B cell (primary cell): ENCODE measurements at regions not wholly inside any gene's neighbourhood (a gene's known extent, or its start where the extent isn't known, plus 50 kb on each side); places are given as distances from the start of the nearest gene placed in this dataset.

ENCODE experiments used
- ATAC-seq: fragments of 200-7000 bp; cut with Tn5 transposase; one replicate; pipeline ENCODE4 v1.10.0; 2021; ENCODE audit warnings: low read depth, mild to moderate bottlenecking, moderate number of reproducible peaks, moderate library complexity
- CTCF ChIA-PET: fragments of 350-600 bp; sonication (Branson Sonifier 250); formaldehyde crosslinking; loops from one replicate; lab custom pipeline; 2021; ENCODE audit warnings: antibody characterized with exemption, inconsistent platforms; lab: Charles Lee
- POLR2A ChIA-PET: fragments of 350-600 bp; sonication (Branson Sonifier 250); formaldehyde crosslinking; loops from one replicate; lab custom pipeline; 2021; ENCODE audit warnings: antibody characterized with exemption; lab: Charles Lee
- DNase-seq: peaks from one replicate; pipeline ENCODE4 v3.0.0; 2013
- H2AFZ ChIP-seq: 2 replicates; pipeline ENCODE4 v1.6.1; 2012; ENCODE audit warnings: mild to moderate bottlenecking, low read depth, low read length; ENCODE audit not compliant: insufficient read depth, poor library complexity, severe bottlenecking
- H3K27ac ChIP-seq, 2 donors: 1 replicate in 1 of 2; 2 replicates in 1 of 2; pipeline ENCODE4 v1.5.1; 2012 to 2013; ENCODE audit warnings: low read length in 2 of 2, mild to moderate bottlenecking in 2 of 2, moderate library complexity in 1 of 2
- H3K27me3 ChIP-seq, 4 experiments: fragments of 200-600 bp in 1 of 4; sonication (generic) in 1 of 4; replicated peaks in 1 of 4; 1 replicate in 2 of 4; 2 replicates in 2 of 4; pipeline versions ENCODE4 v1.6.1 to v1.7.0; 2013 to 2016; ENCODE audit warnings: low read length in 3 of 4, mild to moderate bottlenecking in 2 of 4, mixed read lengths in 1 of 4, moderate library complexity in 1 of 4; ENCODE audit not compliant: insufficient read depth in 4 of 4, control insufficient read depth in 3 of 4; ENCODE audit errors: control extremely low read depth in 1 of 4
- H3K36me3 ChIP-seq, 2 experiments: replicated peaks in 1 of 2; 1 replicate in 1 of 2; 2 replicates in 1 of 2; pipeline versions ENCODE4 v1.6.1 to v1.7.1; 2013; ENCODE audit warnings: low read length in 1 of 2; ENCODE audit not compliant: insufficient read depth in 2 of 2, control insufficient read depth in 1 of 2; ENCODE audit errors: control extremely low read depth in 1 of 2, extremely low read depth in 1 of 2
- H3K4me1 ChIP-seq, 2 donors: fragments of 200-600 bp in 1 of 2; sonication (generic) in 1 of 2; 1 replicate in 1 of 2; 2 replicates in 1 of 2; pipeline versions ENCODE4 v1.5.1 to v1.6.1; 2013 to 2017; ENCODE audit warnings: low read length in 2 of 2; ENCODE audit not compliant: control insufficient read depth in 2 of 2, insufficient read depth in 2 of 2
- H3K4me2 ChIP-seq: replicated peaks from 2 replicates; pipeline ENCODE3; 2012; ENCODE audit warnings: mild to moderate bottlenecking, low read depth, low read length; ENCODE audit not compliant: poor library complexity, severe bottlenecking
- H3K4me3 ChIP-seq, 5 experiments: fragments of 200-600 bp in 1 of 5; sonication (generic) in 1 of 5; 1 replicate in 3 of 5; 2 replicates in 2 of 5; pipeline versions ENCODE4 v1.5.1 to v1.7.0; 2011 to 2016; ENCODE audit warnings: low read length in 4 of 5, mild to moderate bottlenecking in 4 of 5, low read depth in 2 of 5, control low read depth in 1 of 5, moderate library complexity in 1 of 5; ENCODE audit not compliant: insufficient read depth in 1 of 5; ENCODE audit errors: control extremely low read depth in 1 of 5, extremely low read depth in 1 of 5
- H3K79me2 ChIP-seq: fragments of 200-600 bp; sonication (generic); one replicate; pipeline ENCODE4 v1.6.0; 2016; ENCODE audit warnings: low read length; ENCODE audit not compliant: control insufficient read depth, insufficient read depth
- H3K9ac ChIP-seq: fragments of 200-600 bp; sonication (generic); 2 replicates; pipeline ENCODE4 v1.6.1; 2017; ENCODE audit warnings: mild to moderate bottlenecking, low read length, moderate library complexity
- H3K9me3 ChIP-seq, 3 donors: one replicate each; pipeline versions ENCODE4 v1.6.1 to v1.7.1; 2013; ENCODE audit warnings: low read length in 2 of 3; ENCODE audit not compliant: control insufficient read depth in 2 of 3, insufficient read depth in 1 of 3; ENCODE audit errors: control extremely low read depth in 1 of 3
- H4K20me1 ChIP-seq: 2 replicates; pipeline ENCODE4 v1.6.0; 2012; ENCODE audit warnings: mild to moderate bottlenecking, low read length; ENCODE audit not compliant: insufficient read depth, control insufficient read depth, poor library complexity, severe bottlenecking
- H3K27ac Mint-ChIP-seq: one replicate; pipeline ENCODE4 v1.8.0; 2021; ENCODE audit warnings: mixed read lengths
- H3K27me3 Mint-ChIP-seq: one replicate; pipeline ENCODE4 v1.8.0; 2021; ENCODE audit warnings: mixed read lengths
- H3K4me1 Mint-ChIP-seq: one replicate; pipeline ENCODE4 v1.8.0; 2021; ENCODE audit warnings: mixed read lengths
- H3K4me3 Mint-ChIP-seq: one replicate; pipeline ENCODE4 v1.8.0; 2021; ENCODE audit warnings: mixed read lengths
- H3K9me3 Mint-ChIP-seq: one replicate; pipeline ENCODE4 v1.8.0; 2022; ENCODE audit warnings: mixed read lengths; ENCODE audit not compliant: insufficient read depth
- CTCF ChIP-seq: fragments of 200-600 bp; IDR thresholded peaks from one replicate; pipeline ENCODE4 v1.8.0; 2022; ENCODE audit warnings: antibody characterized with exemption, mild to moderate bottlenecking
- EZH2 ChIP-seq: IDR thresholded peaks from 2 replicates; pipeline ENCODE4 v1.6.1; 2012; ENCODE audit warnings: borderline replicate concordance, low read depth, mild to moderate bottlenecking, moderate library complexity, low read length; ENCODE audit not compliant: insufficient read depth, poor library complexity, severe bottlenecking
- WGBS: methylation state at CpG from one replicate; pipeline ENCODE4 v1.1.5; 2013; ENCODE audit warnings: missing lambda C conversion rate; ENCODE audit not compliant: insufficient coverage; 5-methylcytosine and 5-hydroxymethylcytosine counted together
- intact Hi-C: fragments of 100-400 bp; cut with micrococcal nuclease; formaldehyde crosslinking; loops from one replicate; pipeline ENCODE4 v1.10.0; 2022

- Histone ChIP-seq H3K79me2 (no peaks in the 10 kb centered on the region), H3K4me3 (no peak overlapping the region), H3K4me2 (no peak overlapping the region), H3K4me1 (peaks cover 11 to 18% of the 10 kb centered on the region in 2 donors), H2AFZ (peak overlapping the region; percentile 9), H3K9me3 (peaks cover 0 to 19% (median 7%) of the 10 kb centered on the region in 3 donors), H3K27me3 (no peaks in the 10 kb centered on the region), H3K27ac (no peak overlapping the region), H4K20me1 (no peaks in the 10 kb centered on the region), H3K9ac (no peak overlapping the region), H3K36me3 (no peaks in the 10 kb centered on the region)
- TF ChIP-seq CTCF (no peak), EZH2 (no peak)
- H3K27ac Mint-ChIP-seq, result no peak overlapping the region
- intact Hi-C loops, result no loop called here
- no peak for ATAC-seq
- 71% methylated on average over 6 of the region's 9 CpGs for WGBS
- peaks cover 17% of the 10 kb centered on the region for H3K4me1 Mint-ChIP-seq
- ChIA-PET POLR2A (no interaction called here), CTCF (no interaction called here)
- no peak for DNase-seq
- no peaks in the 10 kb centered on the region for H3K9me3 Mint-ChIP-seq
- H3K4me3 Mint-ChIP-seq, result no peak overlapping the region
- peaks cover 4% of the 10 kb centered on the region for H3K27me3 Mint-ChIP-seq
Observed at GRCh38 chr9:96135076-96135752, 166.8 kb downstream of the HSD17B3 start.

GRCh38 chr9:96133321-96134021, 168.5 kb downstream of the HSD17B3 start:
- no peak for TF ChIP-seq CTCF
- no peak for TF ChIP-seq EZH2
- ChIA-PET POLR2A (no interaction called here), CTCF (no interaction called here)
- DNase-seq, result no peak
- peaks cover 17% of the 10 kb centered on the region for H3K4me1 Mint-ChIP-seq
- H3K27ac Mint-ChIP-seq, result no peak overlapping the region
- Histone ChIP-seq H3K36me3 (no peaks in the 10 kb centered on the region), H3K9me3 (peaks cover 0 to 13% (median 6%) of the 10 kb centered on the region in 3 donors), H3K4me1 (peaks cover 11 to 18% of the 10 kb centered on the region in 2 donors), H4K20me1 (no peaks in the 10 kb centered on the region), H3K27me3 (no peaks in the 10 kb centered on the region), H3K27ac (no peak overlapping the region), H3K79me2 (no peaks in the 10 kb centered on the region), H3K4me3 (no peak overlapping the region), H3K9ac (no peak overlapping the region), H3K4me2 (no peak overlapping the region), H2AFZ (no peak overlapping the region)
- no peak overlapping the region for H3K4me3 Mint-ChIP-seq
- ATAC-seq, result no peak
- peaks cover 4% of the 10 kb centered on the region for H3K27me3 Mint-ChIP-seq
- WGBS, result 100% methylated on average over 6 of the region's 6 CpGs
- intact Hi-C loops, result no loop called here
- H3K9me3 Mint-ChIP-seq, result no peaks in the 10 kb centered on the region
